Heart left ventricle (tissue), 16 donors: ENCODE measurements at regions not wholly inside any gene's neighbourhood (a gene's known extent, or its start where the extent isn't known, plus 50 kb on each side); places are given as distances from the start of the nearest gene placed in this dataset.

Experiments used
- ATAC-seq, 4 donors: fragments of 200-7000 bp; cut with Tn5 transposase; one replicate each; pipeline ENCODE4 v1.9.1; 2020 to 2022; ENCODE audit warnings: moderate library complexity in 4 of 4, mild to moderate bottlenecking in 3 of 4, moderate number of reproducible peaks in 1 of 4
- DNase-seq, 5 donors: peaks; one replicate each; pipeline ENCODE4 v3.0.0-alpha.2; 2020
- H3K27ac ChIP-seq, 12 donors: fragments of 200-600 bp; sonication (generic) in 4 of 12; one replicate each; pipeline versions ENCODE4 v1.5.0 to v1.8.0; 2016 to 2022; ENCODE audit warnings: mild to moderate bottlenecking in 2 of 12
- H3K27me3 ChIP-seq, 9 donors: fragments of 200-600 bp; sonication (generic) in 2 of 9; one replicate each; pipeline versions ENCODE4 v1.5.1 to v1.8.0; 2016 to 2022; ENCODE audit warnings: mild to moderate bottlenecking in 3 of 9
- H3K36me3 ChIP-seq, 9 donors: fragments of 200-600 bp; sonication (generic) in 2 of 9; one replicate each; pipeline versions ENCODE4 v1.5.0 to v1.8.0; 2018 to 2022; ENCODE audit warnings: mild to moderate bottlenecking in 2 of 9
- H3K4me1 ChIP-seq, 12 donors: fragments of 200-600 bp; sonication (generic) in 4 of 12; one replicate each; pipeline versions ENCODE4 v1.5.0 to v1.8.0; 2016 to 2022; ENCODE audit warnings: mild to moderate bottlenecking in 3 of 12
- H3K4me3 ChIP-seq, 12 donors: fragments of 200-600 bp; sonication (generic) in 4 of 12; one replicate each; pipeline versions ENCODE4 v1.5.0 to v1.8.0; 2017 to 2022; ENCODE audit warnings: mild to moderate bottlenecking in 9 of 12, moderate library complexity in 4 of 12
- H3K9me3 ChIP-seq, 12 donors: fragments of 200-600 bp; sonication (generic) in 4 of 12; one replicate each; pipeline versions ENCODE4 v1.5.0 to v1.8.0; 2016 to 2022; ENCODE audit warnings: mild to moderate bottlenecking in 1 of 12
- POLR2A ChIP-seq, 2 donors: fragments of 450-650 bp; IDR thresholded peaks; one replicate each; pipeline ENCODE4 v1.6.1; 2017; ENCODE audit warnings: antibody characterized with exemption in 2 of 2, mild to moderate bottlenecking in 2 of 2, moderate library complexity in 2 of 2
- WGBS, 4 donors: extraction: QIAGEN DNeasy Blood & Tissue Kit in 2 of 4; methylation state at CpG; one replicate each; pipeline versions ENCODE4 v1.1.5 to v1.1.7; 2013 to 2018; 5-methylcytosine and 5-hydroxymethylcytosine counted together
- intact Hi-C, 10 donors: fragments of 100-400 bp; cut with DNase I; formaldehyde crosslinking; loops; one replicate each; pipeline versions ENCODE4 v1.11.1 to v1.14.2; 2022
- TF ChIP-seq, protein P1 (sequence below), 12 donors: fragments of 200-600 bp; sonication (generic) in 4 of 12; IDR thresholded peaks; one replicate each; pipeline versions ENCODE4 v1.5.0 to v1.8.0; 2018 to 2022; ENCODE audit warnings: antibody characterized with exemption in 12 of 12, mild to moderate bottlenecking in 5 of 12
- donor health status: ischemic (EF 13 %, LVEDD 7.1; RV severe dilation, severe dysfunction).
- donor health status: healthy with polysubstance abuse.
- donor health status: DM: no; HTN: yes; CAD: no.
- donor health status: DM: no; HTN: no; CAD: no.
- donor health status: ischemic (EF 25% LVEDD 6.9; RV normal size, moderate dysfunction).
- donor health status: ischemic (EF 25% LVEDD 5.7; RV mildly dilated, moderate dysfunction).
- donor health status: healthy.
- donor health status: DM: yes; HTN: yes; CAD: no.
- donor health status: ischemic (EF 35%, LVEDD 5.7; RV mildly dilated, moderate dysfunction).
- donor health status: nonischemic (EF 11% LVEDD 7.7; RV severe dilation, severe dysfunction).
- donor health status: DM: yes; HTN: yes; CAD: no.
- donor health status: PGD.
- donor health status: ischemic (EF 29% LVEDD 5.4; RV normal size, mild dysfunction).
- donor health status: nonischemic (EF 23%, LVEDD 6.1; RV moderate dilation, normal function).

DNA sequence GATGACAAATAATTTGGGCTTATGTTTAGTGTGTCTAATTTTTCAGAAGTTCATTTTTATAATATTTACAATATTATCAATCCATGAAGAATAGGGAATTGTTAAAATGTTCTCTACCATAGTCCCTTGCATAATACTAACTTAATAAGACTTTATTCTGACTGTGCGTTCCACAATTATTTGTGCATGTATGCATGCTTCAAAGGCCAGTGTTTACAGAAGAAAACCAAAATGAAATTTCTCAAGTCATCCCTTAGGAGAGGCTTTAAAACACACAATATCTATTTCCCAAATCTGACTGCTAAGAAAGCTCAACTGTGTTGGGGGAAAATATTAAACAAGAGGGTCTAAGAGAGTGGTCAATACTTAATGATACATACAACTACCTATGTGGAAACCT is 226.3 kb upstream of the ANKRD50 start:
- no peak for TF ChIP-seq POLR2A (IDR thresholded peaks at IDR 0.05)
- TF ChIP-seq, protein P1, sequence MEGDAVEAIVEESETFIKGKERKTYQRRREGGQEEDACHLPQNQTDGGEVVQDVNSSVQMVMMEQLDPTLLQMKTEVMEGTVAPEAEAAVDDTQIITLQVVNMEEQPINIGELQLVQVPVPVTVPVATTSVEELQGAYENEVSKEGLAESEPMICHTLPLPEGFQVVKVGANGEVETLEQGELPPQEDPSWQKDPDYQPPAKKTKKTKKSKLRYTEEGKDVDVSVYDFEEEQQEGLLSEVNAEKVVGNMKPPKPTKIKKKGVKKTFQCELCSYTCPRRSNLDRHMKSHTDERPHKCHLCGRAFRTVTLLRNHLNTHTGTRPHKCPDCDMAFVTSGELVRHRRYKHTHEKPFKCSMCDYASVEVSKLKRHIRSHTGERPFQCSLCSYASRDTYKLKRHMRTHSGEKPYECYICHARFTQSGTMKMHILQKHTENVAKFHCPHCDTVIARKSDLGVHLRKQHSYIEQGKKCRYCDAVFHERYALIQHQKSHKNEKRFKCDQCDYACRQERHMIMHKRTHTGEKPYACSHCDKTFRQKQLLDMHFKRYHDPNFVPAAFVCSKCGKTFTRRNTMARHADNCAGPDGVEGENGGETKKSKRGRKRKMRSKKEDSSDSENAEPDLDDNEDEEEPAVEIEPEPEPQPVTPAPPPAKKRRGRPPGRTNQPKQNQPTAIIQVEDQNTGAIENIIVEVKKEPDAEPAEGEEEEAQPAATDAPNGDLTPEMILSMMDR (IDR thresholded peaks at IDR 0.05): no peak
- peaks cover 2 to 44% (median 23%) of the 10 kb centered on the region in 12 donors for H3K4me1 ChIP-seq
- no peaks in the 10 kb centered on the region for H3K27me3 ChIP-seq
- H3K36me3 ChIP-seq: no peaks in the 10 kb centered on the region
- DNase-seq: no peak
- H3K4me3 ChIP-seq: no peak overlapping the region
- no peaks in the 10 kb centered on the region for H3K9me3 ChIP-seq
- ATAC-seq: no peak
- intact Hi-C loops: loop anchor here in 3 of 10 donors (5.0 to 10.0 kb wide), 2 partner anchors 224 to 227 kb away; partner anchors contain the start of gene ANKRD50 (in 3 of the 3)
- peak overlapping the region in 1 of 12 donors; percentile 45 for H3K27ac ChIP-seq
- 95 to 100% (median 98%) methylated on average over 1 of the region's 1 CpG for WGBS, 4 donors

DNA sequence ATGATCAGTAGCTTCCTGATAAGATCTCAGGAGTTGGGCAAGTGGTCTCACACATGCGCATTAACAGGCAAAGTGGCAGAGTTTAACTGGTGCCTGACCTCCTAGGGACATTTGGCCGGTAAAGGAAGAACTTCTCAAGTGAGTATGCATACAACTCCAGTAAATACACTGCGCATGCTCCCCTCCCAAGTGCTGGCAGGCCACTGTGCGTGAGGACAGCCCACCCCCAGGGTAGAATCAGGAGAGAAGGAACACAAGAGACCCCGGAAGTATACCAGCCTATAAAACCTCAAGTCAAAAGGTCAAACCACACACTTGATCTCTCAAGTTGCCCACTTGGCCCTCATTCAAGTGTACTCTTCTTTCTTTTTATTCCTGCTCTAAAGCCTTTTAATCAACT is 225.5 kb upstream of the ANKRD50 start:
- Histone ChIP-seq H3K36me3 (no peaks in the 10 kb centered on the region), H3K27ac (no peak overlapping the region), H3K4me1 (peaks cover 2 to 44% (median 23%) of the 10 kb centered on the region in 12 donors), H3K27me3 (no peaks in the 10 kb centered on the region), H3K4me3 (no peak overlapping the region), H3K9me3 (no peaks in the 10 kb centered on the region)
- ATAC-seq (no peak), DNase-seq (no peak)
- 73 to 78% (median 77%) methylated on average over 5 of the region's 5 CpGs for WGBS, 4 donors
- intact Hi-C loops: loop anchor here in 3 of 10 donors (5.0 to 10.0 kb wide), 2 partner anchors 223 to 226 kb away; partner anchors contain the start of gene ANKRD50 (in 3 of the 3)
- TF ChIP-seq, protein P1 (IDR thresholded peaks at IDR 0.05): no peak
- TF ChIP-seq POLR2A (IDR thresholded peaks at IDR 0.05): no peak

DNA sequence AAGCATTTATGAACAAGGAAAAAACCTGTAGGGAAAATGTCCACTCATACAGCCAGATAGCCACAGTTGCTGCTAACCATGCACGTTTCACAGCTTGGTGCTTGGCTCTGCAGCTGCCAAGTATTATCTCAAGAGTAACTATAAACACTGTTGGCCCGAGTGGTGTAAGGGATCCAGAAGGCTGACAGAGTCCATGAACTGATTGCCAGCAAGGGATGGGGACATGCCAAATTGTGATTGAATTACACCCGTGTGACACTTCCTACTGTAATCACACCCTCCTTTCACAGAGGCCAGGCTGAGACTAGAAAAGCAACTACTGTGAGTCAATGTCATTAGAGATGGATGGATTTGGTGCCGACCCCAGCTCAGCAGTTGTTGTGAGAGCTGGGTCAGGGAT is 223.9 kb upstream of the ANKRD50 start:
- DNase-seq (peak in 4 of 5 donors; percentile 74 to 82 (median 77)), ATAC-seq (peak; percentile 95 to 99 (median 98))
- Histone ChIP-seq H3K4me3 (no peak overlapping the region), H3K27ac (peak overlapping the region in 6 of 12 donors; percentile 27 to 59 (median 44)), H3K27me3 (no peaks in the 10 kb centered on the region), H3K9me3 (no peaks in the 10 kb centered on the region), H3K36me3 (no peaks in the 10 kb centered on the region), H3K4me1 (peaks cover 2 to 44% (median 23%) of the 10 kb centered on the region in 12 donors)
- TF ChIP-seq, protein P1 (IDR thresholded peaks at IDR 0.05): no peak
- no peak for TF ChIP-seq POLR2A (IDR thresholded peaks at IDR 0.05)
- intact Hi-C loops: loop anchor here in 3 of 10 donors (5.0 to 10.0 kb wide), 2 partner anchors 222 to 224 kb away; partner anchors contain the start of gene ANKRD50 (in 3 of the 3)
- WGBS, 4 donors: 5 to 9% (median 8%) methylated on average over 4 of the region's 4 CpGs

DNA sequence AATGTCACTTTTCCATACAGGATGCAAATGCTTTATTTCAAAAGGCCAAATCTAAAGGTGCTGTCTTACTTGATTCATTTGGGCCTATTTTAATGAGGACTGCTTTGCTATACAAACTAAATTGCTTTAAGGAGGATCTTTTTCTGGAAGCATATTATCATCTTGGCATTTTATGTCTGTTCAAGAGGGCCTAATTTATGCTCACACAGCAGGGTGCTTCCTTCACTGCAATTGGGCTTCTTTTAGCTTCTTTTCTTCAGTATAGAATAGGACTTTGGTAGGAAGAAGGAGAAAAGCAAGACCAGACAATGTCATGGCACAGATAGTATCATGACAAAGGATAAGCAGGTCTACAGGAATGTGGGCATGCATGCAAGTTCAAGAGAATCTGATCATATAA is 222.4 kb upstream of the ANKRD50 start:
- no peaks in the 10 kb centered on the region for H3K36me3 ChIP-seq
- no peaks in the 10 kb centered on the region for H3K9me3 ChIP-seq
- ATAC-seq: no peak
- intact Hi-C loops: loop anchor here in 4 of 10 donors (5.0 to 10.0 kb wide), 2 partner anchors 220 to 223 kb away; partner anchors contain the start of gene ANKRD50 (in 4 of the 4)
- H3K4me3 ChIP-seq: no peak overlapping the region
- H3K27me3 ChIP-seq: no peaks in the 10 kb centered on the region
- no peak for DNase-seq
- TF ChIP-seq, protein P1 (IDR thresholded peaks at IDR 0.05): no peak
- no peak for TF ChIP-seq POLR2A (IDR thresholded peaks at IDR 0.05)
- peaks cover 0 to 30% (median 16%) of the 10 kb centered on the region in 12 donors for H3K4me1 ChIP-seq
- H3K27ac ChIP-seq: no peak overlapping the region
